Mucosa of descending colon (tissue), 3 donors: ENCODE measurements at regions not wholly inside any gene's neighbourhood (a gene's known extent, or its start where the extent isn't known, plus 50 kb on each side); places are given as distances from the start of the nearest gene placed in this dataset.

Experiments
- ATAC-seq: fragments of 200-7000 bp; cut with Tn5 transposase; one replicate; pipeline ENCODE4 v1.9.1; 2020; ENCODE audit warnings: mild to moderate bottlenecking, moderate library complexity
- DNase-seq, 3 donors: peaks; one replicate each; pipeline ENCODE4 v3.0.0-alpha.2; 2020
- H3K36me3 ChIP-seq: fragments of 200-600 bp; one replicate; pipeline ENCODE4 v1.8.0; 2021; ENCODE audit warnings: low read depth, mild to moderate bottlenecking
- H3K4me1 ChIP-seq: fragments of 200-600 bp; one replicate; pipeline ENCODE4 v1.8.0; 2021; ENCODE audit warnings: low read depth, mild to moderate bottlenecking
- H3K4me3 ChIP-seq: fragments of 200-600 bp; one replicate; pipeline ENCODE4 v1.8.0; 2021; ENCODE audit warnings: mild to moderate bottlenecking
- H3K9me3 ChIP-seq: fragments of 200-600 bp; one replicate; pipeline ENCODE4 v1.8.0; 2021; ENCODE audit warnings: mild to moderate bottlenecking
- intact Hi-C, 2 donors: fragments of 100-400 bp; cut with DNase I in 1 of 2; cut with micrococcal nuclease in 1 of 2; formaldehyde crosslinking; loops; one replicate each; pipeline versions ENCODE4 v1.11.0 to v1.11.1; 2022; cut with DNase I, micrococcal nuclease
- TF ChIP-seq, protein P1 (sequence below): fragments of 200-600 bp; IDR thresholded peaks from one replicate; pipeline ENCODE4 v1.8.0; 2022; ENCODE audit warnings: antibody characterized with exemption, mild to moderate bottlenecking
- donor health status: DM: no; HTN: no; CAD: no; lungs with moderate emphysema.
- donor health status: DM: no; HTN: no; CAD: no.
- donor health status: DM: no; HTN: yes; CAD: no.

DNA sequence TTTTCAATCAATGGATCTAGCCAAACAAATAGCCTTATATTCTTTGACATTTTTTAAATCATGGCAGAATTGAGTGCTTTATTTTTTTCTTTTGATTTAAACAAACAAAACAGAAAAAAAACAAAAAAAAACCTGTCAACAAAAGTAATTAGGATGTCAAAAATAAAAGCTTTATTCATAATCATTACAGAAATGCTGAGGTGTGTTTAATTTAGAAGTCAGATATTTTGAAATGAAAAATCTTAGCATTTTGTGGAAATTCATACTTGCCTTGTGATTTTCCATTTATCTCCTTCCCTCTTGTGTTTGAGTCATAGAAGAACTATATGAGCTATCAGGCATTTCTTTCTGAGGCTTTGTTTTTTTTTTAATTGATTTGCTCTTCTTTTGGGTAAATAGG, 387.0 kb upstream of the STXBP6 start:
- intact Hi-C loops, result no loop called here
- H3K4me1 ChIP-seq, result no peaks in the 10 kb centered on the region
- no peak for DNase-seq

DNA sequence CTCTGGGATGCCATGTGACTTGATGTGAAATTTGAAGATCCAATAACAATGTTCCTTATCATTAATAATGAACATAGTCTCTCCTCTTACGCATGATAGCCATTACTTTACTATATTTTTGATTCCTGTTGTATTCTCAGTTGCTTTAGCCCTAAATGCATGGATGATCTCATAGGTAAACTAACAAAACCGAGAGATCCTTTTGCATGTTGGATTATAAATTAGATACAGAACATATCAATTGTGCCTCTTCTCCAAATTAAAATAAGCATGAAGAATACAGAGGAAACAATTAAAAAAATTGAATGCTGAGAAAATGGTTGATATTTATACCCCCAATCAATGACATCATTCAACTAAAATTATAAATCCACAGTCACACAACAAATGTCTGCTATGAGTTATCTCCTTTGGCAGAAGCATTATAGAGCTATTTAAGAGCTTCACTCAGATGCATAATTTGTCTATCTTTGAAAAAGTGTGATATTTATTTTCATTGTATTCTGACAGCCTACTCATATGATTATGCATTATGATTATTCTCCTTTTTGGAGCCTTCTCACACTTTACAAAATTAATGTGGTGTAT, 386.4 kb upstream of the STXBP6 start:
- ATAC-seq, result no peak
- intact Hi-C loops, result no loop called here
- H3K36me3 ChIP-seq, result no peaks in the 10 kb centered on the region

More for the DNA sequence above, 387.0 kb upstream of the STXBP6 start:
- Histone ChIP-seq H3K9me3 (no peaks in the 10 kb centered on the region), H3K4me3 (no peak overlapping the region), H3K36me3 (no peaks in the 10 kb centered on the region)
- TF ChIP-seq, protein P1, sequence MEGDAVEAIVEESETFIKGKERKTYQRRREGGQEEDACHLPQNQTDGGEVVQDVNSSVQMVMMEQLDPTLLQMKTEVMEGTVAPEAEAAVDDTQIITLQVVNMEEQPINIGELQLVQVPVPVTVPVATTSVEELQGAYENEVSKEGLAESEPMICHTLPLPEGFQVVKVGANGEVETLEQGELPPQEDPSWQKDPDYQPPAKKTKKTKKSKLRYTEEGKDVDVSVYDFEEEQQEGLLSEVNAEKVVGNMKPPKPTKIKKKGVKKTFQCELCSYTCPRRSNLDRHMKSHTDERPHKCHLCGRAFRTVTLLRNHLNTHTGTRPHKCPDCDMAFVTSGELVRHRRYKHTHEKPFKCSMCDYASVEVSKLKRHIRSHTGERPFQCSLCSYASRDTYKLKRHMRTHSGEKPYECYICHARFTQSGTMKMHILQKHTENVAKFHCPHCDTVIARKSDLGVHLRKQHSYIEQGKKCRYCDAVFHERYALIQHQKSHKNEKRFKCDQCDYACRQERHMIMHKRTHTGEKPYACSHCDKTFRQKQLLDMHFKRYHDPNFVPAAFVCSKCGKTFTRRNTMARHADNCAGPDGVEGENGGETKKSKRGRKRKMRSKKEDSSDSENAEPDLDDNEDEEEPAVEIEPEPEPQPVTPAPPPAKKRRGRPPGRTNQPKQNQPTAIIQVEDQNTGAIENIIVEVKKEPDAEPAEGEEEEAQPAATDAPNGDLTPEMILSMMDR, result no peak
- no peak for ATAC-seq

DNA sequence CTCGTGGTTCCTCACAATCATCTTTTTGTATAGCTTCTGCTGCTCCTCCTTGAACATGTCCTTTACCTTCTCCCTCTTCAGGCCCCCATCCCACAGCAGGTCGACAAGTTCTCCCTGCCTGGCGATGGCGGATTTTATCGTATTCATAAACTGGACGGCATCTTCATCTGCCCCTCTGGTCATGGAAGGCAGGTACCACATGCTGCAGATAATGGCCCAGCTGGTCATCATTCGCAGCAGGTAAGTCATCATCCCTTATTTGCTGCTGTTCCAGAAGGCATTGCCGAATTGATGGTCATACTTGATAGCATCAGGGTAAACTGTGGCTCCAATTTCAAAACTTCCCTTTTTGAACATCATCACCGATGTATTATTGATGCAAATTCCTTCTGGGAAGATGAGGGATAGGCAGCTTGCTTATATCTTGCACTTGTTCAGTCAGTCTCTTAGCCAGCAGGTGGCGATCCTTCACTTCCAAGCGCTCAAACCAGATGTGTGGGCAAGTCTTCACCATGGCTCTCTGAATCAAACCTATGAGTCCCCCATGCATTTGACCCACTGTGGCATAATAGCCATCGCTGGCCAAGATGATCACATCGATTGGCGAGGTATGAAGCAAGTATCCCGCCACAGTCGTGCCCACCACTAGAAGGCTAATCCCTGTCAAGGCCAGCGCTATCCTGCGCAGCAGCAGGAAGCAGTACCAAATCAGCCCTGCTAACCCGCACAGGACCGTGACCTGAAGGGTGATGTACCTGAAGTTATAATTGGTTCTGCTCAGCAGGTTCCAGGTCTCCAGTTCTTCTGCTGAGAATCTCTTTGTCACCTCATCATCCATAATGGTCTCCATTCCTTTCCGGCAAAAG, 381.5 kb upstream of the STXBP6 start:
- TF ChIP-seq, protein P1, result no peak
- intact Hi-C loops, result no loop called here
- DNase-seq, result peak in 1 of 3 donors; percentile 65

More for the DNA sequence above, 386.4 kb upstream of the STXBP6 start:
- Histone ChIP-seq H3K9me3 (no peaks in the 10 kb centered on the region), H3K4me1 (no peaks in the 10 kb centered on the region), H3K4me3 (no peak overlapping the region)
- no peak for DNase-seq
- TF ChIP-seq, protein P1, result no peak

DNA sequence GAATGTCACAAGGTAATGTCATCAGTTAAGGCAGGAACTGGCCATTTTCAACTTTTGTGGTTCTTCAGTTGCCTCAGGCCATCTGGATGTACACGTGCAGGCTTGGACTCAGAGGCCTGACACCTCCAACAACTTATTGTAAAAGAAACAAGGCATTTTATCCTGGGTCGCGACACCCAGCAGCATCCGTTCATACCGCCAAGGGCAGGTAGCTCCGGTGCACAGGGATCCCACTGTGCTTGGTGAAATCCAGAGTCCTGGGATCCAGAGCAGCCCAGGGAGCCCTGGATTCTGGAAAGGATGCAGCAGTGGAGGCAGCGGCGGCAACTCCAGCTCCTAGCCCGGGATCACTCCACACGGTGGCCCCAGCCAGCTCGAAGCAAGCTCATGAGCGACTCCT, 380.9 kb upstream of the STXBP6 start:
- H3K4me3 ChIP-seq, result no peak overlapping the region
- no peaks in the 10 kb centered on the region for H3K9me3 ChIP-seq
- TF ChIP-seq, protein P1, result no peak
- H3K36me3 ChIP-seq, result no peaks in the 10 kb centered on the region
- ATAC-seq (no peak), DNase-seq (no peak)
- intact Hi-C loops, result no loop called here
- no peaks in the 10 kb centered on the region for H3K4me1 ChIP-seq

More for the DNA sequence above, 381.5 kb upstream of the STXBP6 start:
- Histone ChIP-seq H3K4me3 (no peak overlapping the region), H3K4me1 (no peaks in the 10 kb centered on the region), H3K36me3 (no peaks in the 10 kb centered on the region), H3K9me3 (no peaks in the 10 kb centered on the region)
- no peak for ATAC-seq

DNA sequence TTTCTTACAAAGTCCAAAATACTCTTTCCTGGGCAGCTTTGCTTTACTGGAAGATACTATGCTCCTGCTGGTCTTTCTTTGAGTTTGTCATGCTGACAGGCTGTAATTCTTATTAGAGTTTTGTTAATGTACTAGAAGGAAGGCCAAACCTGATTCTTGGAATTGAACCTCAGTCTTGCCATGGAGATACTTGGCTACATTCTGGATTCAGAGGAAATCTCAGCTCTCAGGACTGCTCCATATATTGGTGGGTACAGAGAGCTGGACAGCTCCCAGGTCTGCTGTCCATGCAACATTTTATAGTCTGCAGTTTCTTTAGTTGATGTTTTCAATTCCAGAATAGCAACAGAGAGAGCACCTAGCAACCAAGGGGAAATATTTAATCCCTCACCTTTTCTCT, 363.1 kb upstream of the STXBP6 start:
- TF ChIP-seq, protein P1, result no peak
- DNase-seq (no peak), ATAC-seq (no peak)
- intact Hi-C loops, result no loop called here
- H3K36me3 ChIP-seq, result no peaks in the 10 kb centered on the region
- H3K4me3 ChIP-seq, result no peak overlapping the region
- no peaks in the 10 kb centered on the region for H3K4me1 ChIP-seq
- no peaks in the 10 kb centered on the region for H3K9me3 ChIP-seq
